Upper lobe of left lung (tissue), 6 donors: ENCODE measurements at regions not wholly inside any gene's neighbourhood (a gene's known extent, or its start where the extent isn't known, plus 50 kb on each side); places are given as distances from the start of the nearest gene placed in this dataset.

Experiments
- ATAC-seq, 2 donors: fragments of 200-7000 bp; cut with Tn5 transposase; one replicate each; pipeline ENCODE4 v1.9.1; 2022; ENCODE audit warnings: mild to moderate bottlenecking in 2 of 2, moderate library complexity in 2 of 2; ENCODE audit not compliant: low FRiP score in 2 of 2
- DNase-seq, 2 donors: peaks; one replicate each; pipeline ENCODE4 v3.0.0-alpha.2; 2019 to 2020
- H3K27ac ChIP-seq, 4 donors: fragments of 200-600 bp; sonication (generic); one replicate each; pipeline ENCODE4 v1.5.1; 2016 to 2019
- H3K27me3 ChIP-seq, 4 donors: fragments of 200-600 bp; sonication (generic); one replicate each; pipeline ENCODE4 v1.5.1; 2017 to 2019
- H3K36me3 ChIP-seq, 4 donors: fragments of 200-600 bp; sonication (generic); one replicate each; pipeline ENCODE4 v1.5.1; 2016 to 2019
- H3K4me1 ChIP-seq, 4 donors: fragments of 200-600 bp; sonication (generic); one replicate each; pipeline ENCODE4 v1.5.1; 2018 to 2019
- H3K4me3 ChIP-seq, 4 donors: fragments of 200-600 bp; sonication (generic); one replicate each; pipeline ENCODE4 v1.5.1; 2017 to 2019; ENCODE audit warnings: mild to moderate bottlenecking in 2 of 4, moderate library complexity in 1 of 4
- H3K9me3 ChIP-seq, 4 donors: fragments of 200-600 bp; sonication (generic); one replicate each; pipeline ENCODE4 v1.5.1; 2018 to 2019
- CTCF ChIP-seq, 6 experiments: fragments of 450-650 bp in 4 of 6; fragments of 200-600 bp in 2 of 6; sonication (generic) in 2 of 6; IDR thresholded peaks; one replicate each; pipeline ENCODE4 v1.5.1; 2016 to 2019; ENCODE audit warnings: antibody characterized with exemption in 6 of 6
- EP300 ChIP-seq, 4 donors: sonication (generic); formaldehyde crosslinking; IDR thresholded peaks; one replicate each; pipeline ENCODE4 v1.5.1; 2017; ENCODE audit warnings: antibody characterized with exemption in 4 of 4, control low read depth in 2 of 4
- POLR2A ChIP-seq, 4 donors: fragments of 450-650 bp; IDR thresholded peaks; one replicate each; pipeline ENCODE4 v1.5.1; 2016 to 2017; ENCODE audit warnings: antibody characterized with exemption in 4 of 4, mild to moderate bottlenecking in 2 of 4
- POLR2AphosphoS5 ChIP-seq, 2 donors: sonication (generic); formaldehyde crosslinking; IDR thresholded peaks; one replicate each; pipeline ENCODE4 v1.5.1; 2017; ENCODE audit warnings: antibody characterized with exemption in 2 of 2
- WGBS, 2 donors: methylation state at CpG; one replicate each; pipeline ENCODE4 v1.1.5; 2017 to 2018; 5-methylcytosine and 5-hydroxymethylcytosine counted together
- donor health status: DM: no; HTN: no; CAD: no; lungs with moderate emphysema.
- donor health status: DM: no; HTN: yes; CAD: no; lungs with severe emphysema.

GRCh38 chr5:60223342-60223741 is 329.8 kb upstream of the PDE4D start:
- Histone ChIP-seq H3K27ac (no peak overlapping the region), H3K36me3 (no peaks in the 10 kb centered on the region), H3K9me3 (no peaks in the 10 kb centered on the region), H3K4me3 (no peak overlapping the region), H3K4me1 (no peaks in the 10 kb centered on the region), H3K27me3 (no peaks in the 10 kb centered on the region)
- WGBS, 2 donors, result 70 to 73% methylated on average over 3 of the region's 3 CpGs
- TF ChIP-seq EP300 (IDR thresholded peaks at IDR 0.05) (no peak), POLR2A (IDR thresholded peaks at IDR 0.05) (no peak), CTCF (IDR thresholded peaks at IDR 0.05) (no peak), POLR2AphosphoS5 (IDR thresholded peaks at IDR 0.05) (no peak)
- ATAC-seq (no peak), DNase-seq (no peak)

GRCh38 chr5:60219921-60220320 is 326.4 kb upstream of the PDE4D start:
- H3K27me3 ChIP-seq, result no peaks in the 10 kb centered on the region
- no peak overlapping the region for H3K27ac ChIP-seq
- TF ChIP-seq EP300 (IDR thresholded peaks at IDR 0.05), result no peak
- no peak for ATAC-seq
- H3K9me3 ChIP-seq, result no peaks in the 10 kb centered on the region
- H3K4me1 ChIP-seq, result no peaks in the 10 kb centered on the region
- WGBS, 2 donors, result 95% methylated on average over 1 of the region's 1 CpG
- H3K4me3 ChIP-seq, result no peak overlapping the region
- no peaks in the 10 kb centered on the region for H3K36me3 ChIP-seq
- DNase-seq, result no peak

GRCh38 chr5:60210810-60211209 is 317.3 kb upstream of the PDE4D start:
- Histone ChIP-seq H3K4me3 (no peak overlapping the region), H3K9me3 (no peaks in the 10 kb centered on the region), H3K4me1 (peaks cover 0 to 10% (median 0%) of the 10 kb centered on the region in 4 donors), H3K36me3 (no peaks in the 10 kb centered on the region), H3K27me3 (no peaks in the 10 kb centered on the region), H3K27ac (peak overlapping the region in 1 of 4 donors; percentile 18)
- DNase-seq, result peak in 1 of 2 donors; percentile 67
- WGBS, 2 donors, result 88 to 89% methylated on average over 9 to 11 of the region's 17 CpGs
- no peak for ATAC-seq
- TF ChIP-seq POLR2A (IDR thresholded peaks at IDR 0.05) (no peak), CTCF (IDR thresholded peaks at IDR 0.05) (no peak), POLR2AphosphoS5 (IDR thresholded peaks at IDR 0.05) (no peak), EP300 (IDR thresholded peaks at IDR 0.05) (no peak)

- Histone ChIP-seq H3K27ac (no peak overlapping the region), H3K9me3 (no peaks in the 10 kb centered on the region), H3K4me3 (no peak overlapping the region), H3K4me1 (peaks cover 0 to 10% (median 0%) of the 10 kb centered on the region in 4 donors), H3K27me3 (no peaks in the 10 kb centered on the region), H3K36me3 (no peaks in the 10 kb centered on the region)
- TF ChIP-seq POLR2AphosphoS5 (IDR thresholded peaks at IDR 0.05) (no peak), POLR2A (IDR thresholded peaks at IDR 0.05) (no peak), EP300 (IDR thresholded peaks at IDR 0.05) (no peak), CTCF (IDR thresholded peaks at IDR 0.05) (no peak)
- no peak for ATAC-seq
- DNase-seq, result no peak
- WGBS, 2 donors, result 43% methylated on average over 5 of the region's 5 CpGs
Measured at GRCh38 chr5:60209146-60209840, 315.8 kb upstream of the PDE4D start.

GRCh38 chr5:60208716-60209115 is 315.2 kb upstream of the PDE4D start:
- Histone ChIP-seq H3K27ac (no peak overlapping the region), H3K9me3 (no peaks in the 10 kb centered on the region), H3K4me1 (peaks cover 0 to 10% (median 0%) of the 10 kb centered on the region in 4 donors), H3K4me3 (no peak overlapping the region), H3K27me3 (no peaks in the 10 kb centered on the region), H3K36me3 (no peaks in the 10 kb centered on the region)
- ATAC-seq (no peak), DNase-seq (no peak)
- TF ChIP-seq EP300 (IDR thresholded peaks at IDR 0.05) (no peak), POLR2A (IDR thresholded peaks at IDR 0.05) (no peak), CTCF (IDR thresholded peaks at IDR 0.05) (no peak), POLR2AphosphoS5 (IDR thresholded peaks at IDR 0.05) (no peak)
- 64 to 71% methylated on average over 3 of the region's 3 CpGs for WGBS, 2 donors
